ENCODE measurements at regions not wholly inside any gene's neighbourhood (a gene's known extent, or its start where the extent isn't known, plus 50 kb on each side); places are given as distances from the start of the nearest gene placed in this dataset.

GRCh38 chr2:64296140-64296480 lies 151.9 kb upstream of the PELI1 start:
- Histone ChIP-seq H3K4me3 (no peak overlapping the region), H3K27me3 (no peaks in the 10 kb centered on the region), H3K4me1 (no peaks in the 10 kb centered on the region), H3K27ac (no peak overlapping the region), H3K36me3 (no peaks in the 10 kb centered on the region), H3K9me3 (no peaks in the 10 kb centered on the region)
- TF ChIP-seq, protein P1, sequence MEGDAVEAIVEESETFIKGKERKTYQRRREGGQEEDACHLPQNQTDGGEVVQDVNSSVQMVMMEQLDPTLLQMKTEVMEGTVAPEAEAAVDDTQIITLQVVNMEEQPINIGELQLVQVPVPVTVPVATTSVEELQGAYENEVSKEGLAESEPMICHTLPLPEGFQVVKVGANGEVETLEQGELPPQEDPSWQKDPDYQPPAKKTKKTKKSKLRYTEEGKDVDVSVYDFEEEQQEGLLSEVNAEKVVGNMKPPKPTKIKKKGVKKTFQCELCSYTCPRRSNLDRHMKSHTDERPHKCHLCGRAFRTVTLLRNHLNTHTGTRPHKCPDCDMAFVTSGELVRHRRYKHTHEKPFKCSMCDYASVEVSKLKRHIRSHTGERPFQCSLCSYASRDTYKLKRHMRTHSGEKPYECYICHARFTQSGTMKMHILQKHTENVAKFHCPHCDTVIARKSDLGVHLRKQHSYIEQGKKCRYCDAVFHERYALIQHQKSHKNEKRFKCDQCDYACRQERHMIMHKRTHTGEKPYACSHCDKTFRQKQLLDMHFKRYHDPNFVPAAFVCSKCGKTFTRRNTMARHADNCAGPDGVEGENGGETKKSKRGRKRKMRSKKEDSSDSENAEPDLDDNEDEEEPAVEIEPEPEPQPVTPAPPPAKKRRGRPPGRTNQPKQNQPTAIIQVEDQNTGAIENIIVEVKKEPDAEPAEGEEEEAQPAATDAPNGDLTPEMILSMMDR (IDR thresholded peaks at IDR 0.05): no peak
- TF ChIP-seq POLR2A (IDR thresholded peaks at IDR 0.05) (no peak), POLR2AphosphoS5 (IDR thresholded peaks at IDR 0.05) (no peak)
- intact Hi-C loops (cut with DNase I; ENCODE audit: low total_unique reads): no loop called here
- DNase-seq (ENCODE audit: low spot score in 2 of 2): no peak

GRCh38 chr2:64296695-64297346 lies 152.6 kb upstream of the PELI1 start:
- no peaks in the 10 kb centered on the region for H3K9me3 ChIP-seq
- no peaks in the 10 kb centered on the region for H3K4me1 ChIP-seq
- no peaks in the 10 kb centered on the region for H3K27me3 ChIP-seq
- intact Hi-C loops (cut with DNase I; ENCODE audit: low total_unique reads): no loop called here
- H3K27ac ChIP-seq: no peak overlapping the region
- H3K4me3 ChIP-seq: no peak overlapping the region
- DNase-seq (ENCODE audit: low spot score in 2 of 2): no peak
- no peak for TF ChIP-seq POLR2A (IDR thresholded peaks at IDR 0.05)
- TF ChIP-seq, protein P1 (IDR thresholded peaks at IDR 0.05): no peak
- no peak for TF ChIP-seq POLR2AphosphoS5 (IDR thresholded peaks at IDR 0.05)
- no peaks in the 10 kb centered on the region for H3K36me3 ChIP-seq

GRCh38 chr2:64298161-64298560 lies 153.9 kb upstream of the PELI1 start:
- Histone ChIP-seq H3K36me3 (no peaks in the 10 kb centered on the region), H3K27me3 (no peaks in the 10 kb centered on the region), H3K4me3 (no peak overlapping the region), H3K9me3 (no peaks in the 10 kb centered on the region), H3K27ac (no peak overlapping the region), H3K4me1 (no peaks in the 10 kb centered on the region)
- TF ChIP-seq, protein P1 (IDR thresholded peaks at IDR 0.05): no peak
- no peak for TF ChIP-seq POLR2A (IDR thresholded peaks at IDR 0.05)
- no peak for TF ChIP-seq POLR2AphosphoS5 (IDR thresholded peaks at IDR 0.05)
- DNase-seq (ENCODE audit: low spot score in 2 of 2): no peak
- intact Hi-C loops (cut with DNase I; ENCODE audit: low total_unique reads): no loop called here

DNA sequence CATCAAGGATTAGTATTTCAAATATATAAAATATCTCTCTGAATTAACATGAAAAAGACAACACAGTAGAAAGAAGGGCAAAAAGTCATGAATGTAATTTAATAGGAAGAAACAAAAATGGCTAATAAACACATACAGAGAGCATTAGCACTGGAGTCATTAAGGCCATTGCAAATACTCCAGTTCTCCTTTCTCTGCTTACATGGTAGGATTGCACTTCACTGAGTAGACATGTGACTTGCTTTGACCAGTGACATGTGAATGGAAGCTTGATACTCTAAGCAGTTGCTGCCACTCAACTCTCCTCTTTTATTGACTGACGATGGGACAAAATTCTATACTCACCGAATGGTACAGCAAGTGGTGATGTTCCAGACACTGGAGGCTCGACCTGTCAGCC lies 153.9 kb upstream of the LGALSL start:
- no peaks in the 10 kb centered on the region for H3K36me3 ChIP-seq
- no peaks in the 10 kb centered on the region for H3K9me3 ChIP-seq
- intact Hi-C loops (cut with DNase I; ENCODE audit: low total_unique reads): no loop called here
- no peak for DNase-seq (ENCODE audit: low spot score in 2 of 2)
- H3K4me3 ChIP-seq: no peak overlapping the region
- no peak overlapping the region for H3K27ac ChIP-seq
- TF ChIP-seq, protein P1 (IDR thresholded peaks at IDR 0.05): no peak
- TF ChIP-seq POLR2AphosphoS5 (IDR thresholded peaks at IDR 0.05): no peak
- TF ChIP-seq POLR2A (IDR thresholded peaks at IDR 0.05): no peak
- no peaks in the 10 kb centered on the region for H3K4me1 ChIP-seq
- H3K27me3 ChIP-seq: no peaks in the 10 kb centered on the region

DNA sequence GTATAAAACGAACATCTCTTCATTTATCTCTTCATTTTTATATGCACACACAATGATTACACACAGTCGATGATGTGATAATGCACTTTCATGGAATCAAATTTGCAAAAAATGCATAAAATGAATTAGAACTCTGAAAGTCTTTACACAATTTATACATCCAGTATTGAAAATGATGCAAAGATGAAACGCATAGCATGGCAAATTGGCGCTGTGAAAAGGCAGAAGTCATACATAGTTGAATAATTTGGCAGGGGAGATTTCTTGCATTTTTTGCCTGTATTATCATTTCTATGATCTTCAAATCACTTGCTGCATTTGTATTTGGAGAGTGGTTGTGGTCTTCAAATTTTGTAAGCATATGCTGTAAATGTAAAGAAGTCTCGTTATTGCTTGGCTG lies 150.7 kb upstream of the LGALSL start:
- H3K27me3 ChIP-seq: no peaks in the 10 kb centered on the region
- intact Hi-C loops (cut with DNase I; ENCODE audit: low total_unique reads): no loop called here
- no peaks in the 10 kb centered on the region for H3K36me3 ChIP-seq
- H3K4me1 ChIP-seq: no peaks in the 10 kb centered on the region
- H3K4me3 ChIP-seq: no peak overlapping the region
- H3K27ac ChIP-seq: no peak overlapping the region
- TF ChIP-seq POLR2AphosphoS5 (IDR thresholded peaks at IDR 0.05): no peak
- TF ChIP-seq, protein P1 (IDR thresholded peaks at IDR 0.05): no peak
- TF ChIP-seq POLR2A (IDR thresholded peaks at IDR 0.05): no peak
- no peaks in the 10 kb centered on the region for H3K9me3 ChIP-seq
- DNase-seq (ENCODE audit: low spot score in 2 of 2): no peak

All from breast epithelium (tissue), 4 donors.